HG02623 (cell line): ENCODE measurements at regions not wholly inside any gene's neighbourhood (a gene's known extent, or its start where the extent isn't known, plus 50 kb on each side); places are given as distances from the start of the nearest gene placed in this dataset.
"Not testable (repeated sequence)": the region's sequence is repeated elsewhere in the genome, so short reads cannot be mapped to it uniquely, and the experiment has no call there.

Experiments
- ATAC-seq: cut with Tn5 transposase; IDR thresholded peaks from one replicate; pipeline ENCODE4 v1.9.1; 2021; ENCODE audit warnings: moderate library complexity; ENCODE audit not compliant: unreplicated experiment

DNA sequence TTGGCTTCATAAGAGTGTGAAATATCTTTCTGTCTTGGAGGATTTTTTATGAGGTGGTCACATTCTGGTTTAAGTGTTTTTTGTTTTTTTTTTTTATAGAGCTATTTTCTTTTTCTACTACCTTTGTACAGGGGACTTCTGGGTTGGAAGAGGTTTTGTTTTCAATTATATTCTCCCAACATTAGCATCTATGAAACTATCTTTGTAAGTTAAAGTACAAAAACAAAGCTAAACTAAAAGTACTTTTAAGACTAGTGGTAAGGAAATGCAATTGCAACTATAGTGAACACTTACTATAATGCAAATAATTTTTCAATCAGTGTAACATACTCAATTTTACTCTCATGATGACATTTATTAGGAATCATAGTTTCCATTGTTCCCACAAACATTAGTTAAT is 688.2 kb downstream of the SI start:
- ATAC-seq: no peak

GRCh38 chr3:164387236-164387635 is 691.1 kb downstream of the SI start:
- ATAC-seq: no peak

DNA sequence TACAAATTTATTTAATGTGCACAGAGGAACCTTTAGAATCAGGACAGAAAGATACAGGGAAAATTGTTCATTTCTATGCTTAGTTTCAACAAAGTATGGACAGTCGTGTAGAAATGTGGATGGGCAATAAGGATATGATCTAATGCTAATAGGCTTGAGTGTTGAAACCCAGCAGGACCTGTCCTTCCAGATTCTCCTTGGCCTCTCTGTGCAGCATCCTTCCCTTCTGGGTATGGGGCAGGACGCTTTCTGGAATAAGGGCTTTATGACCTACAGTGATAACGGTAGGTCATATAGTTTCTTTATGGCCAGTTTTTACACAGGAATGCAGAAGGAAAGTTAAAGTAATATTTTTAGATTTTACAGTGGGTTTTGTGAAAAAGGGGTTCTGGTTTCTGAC is 698.1 kb downstream of the SI start:
- no peak for ATAC-seq

GRCh38 chr3:164377466-164377865 is 700.8 kb downstream of the SI start:
- no peak for ATAC-seq

DNA sequence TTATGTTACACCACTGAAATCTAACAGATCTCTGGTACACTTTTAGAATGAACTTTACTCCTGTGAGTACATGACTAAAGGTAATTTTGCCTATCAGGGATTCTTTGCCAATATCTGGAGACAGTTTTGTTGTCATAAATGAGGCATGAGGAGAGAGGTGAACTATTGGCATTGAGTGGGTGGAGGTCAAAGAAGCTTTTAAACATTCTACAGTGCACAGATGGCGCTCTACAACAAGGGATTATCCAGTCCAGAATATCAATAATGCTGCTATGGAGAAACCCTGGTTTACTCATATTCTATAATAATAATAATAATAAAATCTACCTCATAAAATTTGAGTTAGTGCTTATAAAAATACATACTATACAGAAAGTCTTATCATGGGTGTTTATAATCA is 702.3 kb downstream of the SI start:
- ATAC-seq: no peak

- ATAC-seq: no peak
Observed at GRCh38 chr3:164375538-164375937, 702.8 kb downstream of the SI start.

GRCh38 chr3:164371681-164372080 is 706.6 kb downstream of the SI start:
- ATAC-seq: no peak

DNA sequence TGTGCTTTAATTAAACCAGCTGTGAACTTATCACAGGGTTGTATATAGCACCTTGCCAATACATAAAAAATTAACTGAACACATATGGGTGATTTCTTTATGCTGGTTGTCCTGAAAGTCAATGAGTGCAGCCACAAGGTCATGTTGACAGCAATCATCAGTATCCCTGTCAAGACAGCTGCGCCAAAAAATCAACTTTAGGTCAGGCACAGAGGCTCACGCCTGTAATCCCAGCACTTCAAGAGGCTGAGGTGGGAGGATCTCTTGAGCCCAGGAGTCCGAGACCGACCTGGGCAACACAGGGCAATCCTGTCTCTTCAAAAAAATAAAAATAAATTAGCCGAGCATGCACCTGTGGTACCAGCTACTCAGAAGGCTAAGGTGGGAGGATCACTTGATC is 707.3 kb downstream of the SI start:
- ATAC-seq: no peak

- no peak for ATAC-seq
Observed at GRCh38 chr3:164365242-164365641, 713.1 kb downstream of the SI start.

- no peak for ATAC-seq
Observed at GRCh38 chr3:164364111-164364510, 714.2 kb downstream of the SI start.

- ATAC-seq: no peak
Observed at GRCh38 chr3:164360738-164361406, 717.4 kb downstream of the SI start.

GRCh38 chr3:164360078-164360578 is 718.2 kb downstream of the SI start:
- ATAC-seq: no peak

DNA sequence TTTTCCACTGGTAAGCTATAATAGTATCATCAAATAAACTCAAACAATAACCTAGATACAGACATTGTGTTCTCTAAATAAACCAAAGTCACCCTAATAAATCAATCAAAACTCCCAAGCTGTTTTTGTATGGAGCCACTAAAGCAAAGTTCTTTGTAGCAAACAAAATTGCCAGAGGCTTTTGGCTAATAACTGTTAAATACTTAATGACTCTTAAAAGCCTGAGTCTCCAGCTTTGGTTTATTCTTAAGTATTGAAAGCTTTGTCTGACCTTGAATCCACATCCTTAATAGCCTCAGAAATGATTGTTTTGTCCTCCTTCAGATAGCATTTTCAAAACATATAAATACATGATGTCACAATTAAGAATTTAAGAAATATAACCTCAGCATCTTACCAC is 725.3 kb downstream of the SI start:
- no peak for ATAC-seq

DNA sequence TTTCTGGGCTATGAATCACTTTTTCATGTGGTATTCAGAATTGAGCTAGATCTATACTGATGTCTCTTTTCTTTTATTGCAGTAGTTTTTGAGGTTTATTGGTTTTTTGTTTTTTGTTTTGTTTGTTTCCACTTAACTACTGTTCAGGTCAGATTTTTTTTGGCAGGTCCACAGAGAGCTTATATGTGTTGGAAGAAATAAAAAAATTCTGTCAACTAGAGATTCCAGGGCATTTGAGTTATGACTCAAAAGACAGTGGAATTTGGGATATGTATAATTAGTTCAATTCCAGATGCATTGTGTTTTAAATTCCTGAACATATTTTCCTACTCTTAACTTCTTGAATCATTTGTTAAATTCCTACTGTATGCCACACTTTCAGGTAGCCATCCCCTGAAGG is 727.2 kb downstream of the SI start:
- ATAC-seq: no peak

- ATAC-seq: not testable (repeated sequence)
Observed at GRCh38 chr3:164342206-164342605, 736.1 kb downstream of the SI start.

- ATAC-seq: no peak
Observed at GRCh38 chr3:164341086-164341485, 737.2 kb downstream of the SI start.

DNA sequence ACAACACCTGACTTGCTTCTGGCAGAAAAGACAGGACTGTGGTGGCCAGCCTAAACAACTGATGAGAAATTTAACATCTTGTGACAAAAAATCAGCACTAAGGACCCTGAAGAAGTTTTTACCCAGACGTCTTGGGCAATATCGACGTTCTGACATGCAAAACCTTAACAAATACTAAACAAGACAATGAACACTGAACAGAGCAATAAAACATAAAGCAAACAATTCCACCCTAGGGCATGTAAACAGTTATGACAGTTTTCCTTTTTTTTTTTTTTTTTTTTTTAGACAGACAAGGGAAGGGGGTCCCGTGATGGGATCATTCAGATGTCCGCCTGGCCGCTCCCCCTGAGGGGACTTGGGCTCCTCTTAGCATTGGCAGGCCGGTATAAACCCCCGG is 738.0 kb downstream of the SI start:
- ATAC-seq: no peak

DNA sequence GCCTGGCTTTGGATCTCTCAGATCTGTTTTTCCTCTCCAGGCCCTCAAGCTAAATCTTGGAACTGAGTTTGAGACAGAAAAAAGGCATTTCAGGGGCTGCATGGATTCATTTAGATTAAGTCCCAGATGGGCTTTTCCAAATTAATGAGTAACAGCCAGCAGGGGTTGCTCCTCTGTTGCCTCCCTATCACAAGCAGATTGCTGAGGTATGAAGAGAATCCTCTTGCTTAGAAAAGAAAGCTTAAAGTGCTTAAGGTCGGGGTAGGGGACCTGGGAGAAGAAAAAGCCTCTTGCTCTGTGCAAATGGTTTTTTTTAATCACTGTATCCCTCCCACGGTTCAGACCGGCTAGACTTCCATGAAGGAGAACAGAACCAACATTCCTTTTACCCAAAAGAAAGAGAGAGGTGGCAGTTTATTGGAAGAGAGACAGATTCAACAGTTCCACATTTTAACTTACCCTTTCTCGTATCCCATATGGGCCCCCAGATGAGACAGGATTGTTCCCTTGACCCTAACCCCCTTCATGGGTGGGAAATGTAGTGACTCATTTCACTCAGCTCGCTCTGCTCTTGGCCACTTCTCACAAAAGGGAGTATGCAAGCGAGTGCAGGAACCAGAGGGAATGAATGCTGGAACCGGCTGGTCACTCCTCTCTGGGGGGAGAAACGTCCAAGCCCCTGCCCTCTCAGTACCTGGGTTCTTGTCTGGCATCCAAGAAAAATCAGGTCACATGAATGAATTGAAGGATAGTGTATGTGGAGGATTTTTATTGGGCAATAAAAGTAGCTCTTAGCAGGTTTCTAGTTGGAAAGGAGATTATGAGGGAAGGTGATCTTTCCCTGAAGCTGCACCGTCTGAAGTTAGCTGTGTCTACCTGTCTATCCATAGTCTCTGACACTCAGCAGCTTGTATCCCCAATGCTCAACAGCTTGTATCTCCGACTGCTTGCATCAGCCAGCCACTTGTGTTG is 745.2 kb downstream of the SI start:
- no peak for ATAC-seq

- no peak for ATAC-seq
Observed at GRCh38 chr3:164326714-164327113, 751.6 kb downstream of the SI start.

GRCh38 chr3:164320962-164321361 is 757.3 kb downstream of the SI start:
- no peak for ATAC-seq

DNA sequence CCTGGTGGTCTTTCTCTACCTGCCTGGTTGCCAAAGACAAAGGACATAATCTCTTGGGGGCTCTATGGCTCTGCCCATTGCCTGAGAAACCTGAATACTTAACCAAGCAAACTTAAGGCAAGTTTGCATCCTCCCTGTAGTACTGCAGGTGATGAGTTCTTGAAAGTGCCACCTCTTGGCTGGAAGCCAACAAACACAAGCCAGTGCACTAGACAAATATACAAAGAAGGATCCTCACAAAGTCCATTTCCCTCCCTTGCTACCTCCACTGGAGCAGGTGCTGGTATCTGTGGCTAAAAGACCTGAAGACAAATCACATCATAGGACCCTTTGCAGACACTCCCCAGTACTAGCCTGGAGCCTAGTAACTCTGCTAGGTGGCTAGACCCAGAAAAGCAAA is 772.3 kb downstream of the SI start:
- ATAC-seq: no peak

GRCh38 chr3:164303894-164304293 is 774.4 kb downstream of the SI start:
- ATAC-seq: no peak
